Nephron (organoid): ENCODE measurements at regions not wholly inside any gene's neighbourhood (a gene's known extent, or its start where the extent isn't known, plus 50 kb on each side); places are given as distances from the start of the nearest gene placed in this dataset.

ENCODE experiments used
- H3K27ac Mint-ChIP-seq, 3 experiments: 2 replicates each; pipeline ENCODE4 v1.8.0; 2020; ENCODE audit warnings: mixed read lengths in 3 of 3, mild to moderate bottlenecking in 2 of 3, moderate library complexity in 1 of 3
- H3K27me3 Mint-ChIP-seq: 2 replicates; pipeline ENCODE4 v1.8.0; 2021; ENCODE audit warnings: low read depth, mild to moderate bottlenecking, moderate library complexity, mixed read lengths
- H3K36me3 Mint-ChIP-seq: 2 replicates; pipeline ENCODE4 v1.8.0; 2020; ENCODE audit warnings: low read depth, mixed read lengths
- H3K4me1 Mint-ChIP-seq: 2 replicates; pipeline ENCODE4 v1.8.0; 2020; ENCODE audit warnings: mixed read lengths
- H3K4me3 Mint-ChIP-seq, 3 experiments: 2 replicates each; pipeline ENCODE4 v1.8.0; 2020; ENCODE audit warnings: mild to moderate bottlenecking in 3 of 3, mixed read lengths in 3 of 3, moderate library complexity in 2 of 3
- H3K9me3 Mint-ChIP-seq: 2 replicates; pipeline ENCODE4 v1.8.0; 2020; ENCODE audit warnings: mixed read lengths
- CTCF ChIP-seq, 3 experiments: fragments of 200-600 bp; sonication (generic); IDR thresholded peaks; one replicate each; pipeline ENCODE4 v1.5.0; 2021; ENCODE audit warnings: antibody characterized with exemption in 3 of 3; ENCODE audit not compliant: unreplicated experiment in 3 of 3

- Mint-ChIP-seq H3K9me3 (no peaks in the 10 kb centered on the region), H3K4me1 (peaks cover 43% of the 10 kb centered on the region), H3K27me3 (peaks cover 12% of the 10 kb centered on the region), H3K36me3 (no peaks in the 10 kb centered on the region), H3K27ac (peak overlapping the region in 1 of 3 experiments; percentile 38), H3K4me3 (no peak overlapping the region)
- TF ChIP-seq CTCF (IDR thresholded peaks at IDR 0.05; ENCODE audit: unreplicated experiment in 3 of 3) = no peak
Measured at GRCh38 chr6:168221497-168222079, 98.0 kb downstream of the DACT2 start.

GRCh38 chr6:168221000-168221399 is 98.6 kb downstream of the DACT2 start:
- H3K36me3 Mint-ChIP-seq = no peaks in the 10 kb centered on the region
- no peak for TF ChIP-seq CTCF (IDR thresholded peaks at IDR 0.05; ENCODE audit: unreplicated experiment in 3 of 3)
- peaks cover 8% of the 10 kb centered on the region for H3K27me3 Mint-ChIP-seq
- no peak overlapping the region for H3K4me3 Mint-ChIP-seq
- peaks cover 43% of the 10 kb centered on the region for H3K4me1 Mint-ChIP-seq
- H3K27ac Mint-ChIP-seq = peak overlapping the region in 1 of 3 experiments; percentile 43
- no peaks in the 10 kb centered on the region for H3K9me3 Mint-ChIP-seq

GRCh38 chr6:168219804-168220203 is 99.8 kb downstream of the DACT2 start:
- no peaks in the 10 kb centered on the region for H3K9me3 Mint-ChIP-seq
- H3K4me3 Mint-ChIP-seq = no peak overlapping the region
- H3K27me3 Mint-ChIP-seq = peaks cover 12% of the 10 kb centered on the region
- no peak for TF ChIP-seq CTCF (IDR thresholded peaks at IDR 0.05; ENCODE audit: unreplicated experiment in 3 of 3)
- H3K36me3 Mint-ChIP-seq = no peaks in the 10 kb centered on the region
- H3K27ac Mint-ChIP-seq = no peak overlapping the region
- H3K4me1 Mint-ChIP-seq = peaks cover 33% of the 10 kb centered on the region

GRCh38 chr6:168218785-168219566 is 100.6 kb downstream of the DACT2 start:
- peak overlapping the region; percentile 61 to 82 (median 76) for H3K27ac Mint-ChIP-seq
- H3K9me3 Mint-ChIP-seq = no peaks in the 10 kb centered on the region
- TF ChIP-seq CTCF (IDR thresholded peaks at IDR 0.05; ENCODE audit: unreplicated experiment in 3 of 3) = no peak
- peaks cover 17% of the 10 kb centered on the region for H3K27me3 Mint-ChIP-seq
- H3K4me3 Mint-ChIP-seq = no peak overlapping the region
- H3K36me3 Mint-ChIP-seq = no peaks in the 10 kb centered on the region
- H3K4me1 Mint-ChIP-seq = peaks cover 29% of the 10 kb centered on the region

- Mint-ChIP-seq H3K4me3 (no peak overlapping the region), H3K27ac (peak overlapping the region; percentile 61 to 82 (median 76))
- TF ChIP-seq CTCF (IDR thresholded peaks at IDR 0.05; ENCODE audit: unreplicated experiment in 3 of 3) = no peak
Measured at GRCh38 chr6:168217880-168218537, 101.6 kb downstream of the DACT2 start.

More at GRCh38 chr6:168217880-168218537, 101.6 kb downstream of the DACT2 start:
- Mint-ChIP-seq H3K4me1 (peaks cover 29% of the 10 kb centered on the region), H3K27me3 (peaks cover 16% of the 10 kb centered on the region), H3K9me3 (no peaks in the 10 kb centered on the region), H3K36me3 (no peaks in the 10 kb centered on the region)
